Neural progenitor cell (in vitro differentiated cells): ENCODE measurements at regions not wholly inside any gene's neighbourhood (a gene's known extent, or its start where the extent isn't known, plus 50 kb on each side); places are given as distances from the start of the nearest gene placed in this dataset.

Source experiments
- EZH2 ChIP-seq: fragments of 200-600 bp; sonication (generic); IDR thresholded peaks from 2 replicates; pipeline ENCODE4 v1.6.1; 2017; ENCODE audit warnings: antibody characterized with exemption, mild to moderate bottlenecking, moderate library complexity
- TF ChIP-seq, protein P1 (sequence below): fragments of 200-600 bp; sonication (generic); IDR thresholded peaks from 2 replicates; pipeline ENCODE4 v1.5.1; 2017; ENCODE audit warnings: antibody characterized with exemption, mild to moderate bottlenecking

- TF ChIP-seq, protein P1, sequence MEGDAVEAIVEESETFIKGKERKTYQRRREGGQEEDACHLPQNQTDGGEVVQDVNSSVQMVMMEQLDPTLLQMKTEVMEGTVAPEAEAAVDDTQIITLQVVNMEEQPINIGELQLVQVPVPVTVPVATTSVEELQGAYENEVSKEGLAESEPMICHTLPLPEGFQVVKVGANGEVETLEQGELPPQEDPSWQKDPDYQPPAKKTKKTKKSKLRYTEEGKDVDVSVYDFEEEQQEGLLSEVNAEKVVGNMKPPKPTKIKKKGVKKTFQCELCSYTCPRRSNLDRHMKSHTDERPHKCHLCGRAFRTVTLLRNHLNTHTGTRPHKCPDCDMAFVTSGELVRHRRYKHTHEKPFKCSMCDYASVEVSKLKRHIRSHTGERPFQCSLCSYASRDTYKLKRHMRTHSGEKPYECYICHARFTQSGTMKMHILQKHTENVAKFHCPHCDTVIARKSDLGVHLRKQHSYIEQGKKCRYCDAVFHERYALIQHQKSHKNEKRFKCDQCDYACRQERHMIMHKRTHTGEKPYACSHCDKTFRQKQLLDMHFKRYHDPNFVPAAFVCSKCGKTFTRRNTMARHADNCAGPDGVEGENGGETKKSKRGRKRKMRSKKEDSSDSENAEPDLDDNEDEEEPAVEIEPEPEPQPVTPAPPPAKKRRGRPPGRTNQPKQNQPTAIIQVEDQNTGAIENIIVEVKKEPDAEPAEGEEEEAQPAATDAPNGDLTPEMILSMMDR = no peak
- no peak for TF ChIP-seq EZH2
Measured at GRCh38 chr3:78349571-78349970, 1309.7 kb downstream of the ROBO2 start.
